GOT3 (cell line): ENCODE measurements at regions not wholly inside any gene's neighbourhood (a gene's known extent, or its start where the extent isn't known, plus 50 kb on each side); places are given as distances from the start of the nearest gene placed in this dataset.
"Not testable (repeated sequence)": the region's sequence is repeated elsewhere in the genome, so short reads cannot be mapped to it uniquely, and the experiment has no call there.

ENCODE experiments used
- DNase-seq: peaks from one replicate; lab custom pipeline; 2025; ENCODE audit warnings: mixed read lengths; lab: John Stamatoyannopoulos, UW

DNA sequence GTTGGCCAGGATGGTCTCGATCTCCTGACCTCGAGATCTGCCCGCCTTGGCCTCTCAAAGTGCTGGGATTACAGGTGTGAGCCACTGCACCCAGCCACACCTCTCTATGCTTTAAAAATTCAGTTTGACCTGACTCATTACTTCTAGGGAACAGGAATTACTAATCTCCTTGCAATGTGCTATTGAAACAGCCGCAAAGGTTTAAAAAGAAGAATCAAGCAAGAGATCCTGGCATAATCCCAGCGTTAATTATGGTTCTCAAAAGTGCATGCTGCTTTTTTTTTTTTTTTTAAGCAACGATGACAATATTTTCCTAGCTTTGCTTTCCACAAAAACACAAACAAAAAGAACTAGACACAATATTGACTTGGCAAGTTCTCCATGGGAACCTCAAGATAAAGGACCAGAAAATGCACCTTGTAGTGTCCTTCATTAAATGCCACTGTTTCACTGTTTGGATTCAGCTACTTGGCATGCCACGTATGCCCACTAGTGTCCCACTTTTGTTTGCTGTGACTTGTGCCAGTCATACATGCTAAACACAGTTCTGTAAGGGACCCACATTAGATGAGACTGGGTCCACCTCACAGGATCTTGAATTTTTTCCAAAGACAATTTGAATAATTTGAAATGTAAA lies 112.6 kb upstream of the PPARGC1A start:
- DNase-seq, result no peak

DNA sequence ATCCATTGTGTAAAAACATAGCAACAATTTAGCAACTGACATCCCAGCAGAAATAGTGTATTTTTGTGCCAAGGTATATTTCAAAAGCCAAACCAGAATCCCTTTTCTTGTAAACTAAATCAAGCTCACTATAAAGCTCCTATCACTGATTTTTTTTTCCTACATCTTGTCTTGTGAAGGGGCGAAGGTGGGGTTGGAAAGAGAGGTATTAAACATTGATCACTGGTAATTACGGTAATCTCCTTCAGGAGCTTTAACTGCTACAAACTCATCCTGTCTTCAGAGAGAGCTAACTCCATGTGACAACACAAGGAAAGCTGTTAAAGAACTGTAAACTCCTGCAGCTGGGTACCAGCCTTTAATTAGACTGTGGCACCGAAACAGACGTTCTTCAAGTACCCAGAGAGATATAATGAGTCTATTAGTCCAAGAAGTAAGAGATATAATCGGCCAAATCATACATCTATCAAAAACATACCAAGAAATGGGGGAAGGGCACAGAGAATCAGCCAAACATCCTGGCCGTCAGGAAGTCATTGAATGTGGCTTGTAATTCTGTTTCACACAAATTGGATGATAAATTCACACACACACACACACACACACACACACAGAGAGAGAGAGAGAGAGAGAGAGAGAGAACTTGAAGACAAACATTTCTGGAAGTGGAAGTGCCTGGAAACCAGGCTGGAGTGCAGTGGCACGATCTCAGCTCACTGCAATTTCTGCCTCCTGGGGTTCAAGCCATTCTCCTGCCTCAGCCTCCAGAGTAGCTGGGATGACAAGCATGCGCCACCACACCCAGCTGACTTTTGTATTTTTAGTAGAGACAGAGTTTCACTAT lies 111.9 kb upstream of the PPARGC1A start:
- DNase-seq, result no peak

DNA sequence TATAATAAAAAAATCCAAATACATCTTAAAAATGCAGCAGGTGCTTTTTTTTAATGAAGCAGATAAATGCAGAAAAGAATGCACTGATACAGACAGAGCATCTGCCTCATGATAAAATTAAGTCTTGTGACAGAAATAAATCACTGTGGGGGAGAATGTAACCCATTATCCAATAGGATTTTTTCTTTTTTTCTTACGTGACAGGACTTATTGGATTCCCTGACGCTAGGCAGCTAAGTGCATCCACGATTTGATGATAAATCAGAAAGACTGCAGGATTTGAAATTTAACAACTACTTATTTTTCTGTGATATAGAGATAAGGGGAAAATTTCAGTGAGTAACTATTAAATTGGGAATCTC lies 110.6 kb upstream of the PPARGC1A start:
- DNase-seq, result no peak

DNA sequence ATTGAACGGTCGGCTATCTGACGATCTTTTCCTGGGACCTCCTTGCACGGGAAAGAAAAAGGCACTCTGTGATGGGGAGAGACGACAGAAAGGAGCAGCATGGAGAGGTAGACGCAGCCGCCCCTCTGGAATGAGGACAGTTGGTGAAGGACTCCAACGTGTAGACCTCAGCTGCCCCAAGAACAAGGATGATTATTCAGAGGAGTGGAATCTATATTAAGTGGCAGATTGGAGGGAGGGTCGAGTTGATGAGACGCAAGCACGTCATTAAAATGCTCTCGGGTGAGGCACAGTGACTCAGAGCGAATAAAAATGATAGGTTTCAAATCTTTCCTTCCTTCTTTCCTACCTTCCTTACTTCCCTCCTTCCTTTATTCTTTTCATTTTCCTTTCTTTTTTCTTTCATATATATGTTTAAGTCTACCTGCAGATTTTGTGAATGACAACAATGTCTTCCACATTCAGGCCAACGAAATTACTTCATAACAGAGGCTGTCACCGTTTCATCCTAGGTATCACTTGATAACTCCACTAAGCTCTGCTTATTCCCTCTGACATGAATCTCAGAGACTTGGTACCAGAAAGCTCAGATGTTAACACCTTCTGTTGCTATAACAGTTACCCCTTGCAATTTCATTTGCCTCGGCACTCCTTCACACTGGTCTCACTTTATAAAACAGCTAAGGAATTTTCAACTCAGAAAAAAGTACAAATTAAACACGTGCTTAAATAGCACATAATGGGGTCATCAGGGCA lies 110.0 kb upstream of the PPARGC1A start:
- no peak for DNase-seq

DNA sequence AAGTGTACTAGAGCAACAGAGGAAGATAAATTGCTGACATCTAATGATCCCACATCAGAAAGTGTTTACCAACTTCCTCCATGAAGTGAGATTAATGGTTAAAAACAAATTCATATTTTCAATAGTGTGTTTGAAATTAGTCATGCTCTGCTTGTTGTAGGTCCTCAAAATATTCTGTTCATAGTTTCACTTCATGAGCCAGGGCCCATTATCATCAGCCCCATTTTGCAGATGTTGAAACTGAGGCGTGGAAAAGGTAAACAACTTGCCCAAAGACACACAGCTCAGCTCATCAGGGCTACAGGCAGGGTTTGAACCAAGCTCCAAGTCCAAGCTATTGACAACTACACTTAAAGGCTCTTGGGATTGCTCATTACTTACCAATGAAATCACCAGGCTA lies 103.5 kb upstream of the PPARGC1A start:
- DNase-seq, result no peak

DNA sequence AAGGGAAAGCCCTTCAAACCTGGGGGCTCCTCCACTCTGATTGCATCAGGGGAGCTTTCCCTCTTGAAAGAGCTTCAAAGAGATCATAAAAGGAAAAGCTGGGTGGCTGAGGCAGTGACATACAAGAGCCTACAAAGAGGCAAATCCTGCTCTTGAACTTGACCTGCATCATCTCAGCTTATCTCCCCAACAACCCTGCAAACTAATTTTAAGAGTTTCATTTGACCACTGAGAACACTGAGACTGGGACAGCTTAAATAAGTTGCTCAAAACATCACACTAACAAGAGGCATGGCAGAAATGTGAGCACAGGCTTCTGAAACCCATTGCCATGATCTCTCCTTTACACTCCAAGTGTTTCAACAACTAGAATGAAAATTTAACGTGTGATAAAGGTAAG lies 101.6 kb upstream of the PPARGC1A start:
- DNase-seq, result no peak

DNA sequence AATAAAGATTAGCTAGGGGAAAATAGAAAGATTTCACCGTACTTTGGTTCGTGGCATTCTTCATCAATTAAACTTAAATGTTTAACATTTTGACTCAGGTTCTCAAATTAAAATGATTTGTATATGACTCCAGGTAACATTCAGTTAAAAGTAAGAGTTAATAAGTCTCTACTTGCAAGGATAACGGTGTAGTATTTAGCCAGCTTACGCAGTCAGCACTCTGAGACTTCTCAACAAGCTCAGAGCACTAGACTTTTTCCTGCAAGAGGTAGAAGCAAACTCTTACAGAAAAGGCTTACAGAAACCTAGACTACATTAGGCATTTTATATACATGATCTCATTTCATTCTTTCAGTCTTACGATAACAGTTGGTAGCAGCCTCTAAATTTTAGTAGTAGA lies 96.4 kb upstream of the PPARGC1A start:
- no peak for DNase-seq

DNA sequence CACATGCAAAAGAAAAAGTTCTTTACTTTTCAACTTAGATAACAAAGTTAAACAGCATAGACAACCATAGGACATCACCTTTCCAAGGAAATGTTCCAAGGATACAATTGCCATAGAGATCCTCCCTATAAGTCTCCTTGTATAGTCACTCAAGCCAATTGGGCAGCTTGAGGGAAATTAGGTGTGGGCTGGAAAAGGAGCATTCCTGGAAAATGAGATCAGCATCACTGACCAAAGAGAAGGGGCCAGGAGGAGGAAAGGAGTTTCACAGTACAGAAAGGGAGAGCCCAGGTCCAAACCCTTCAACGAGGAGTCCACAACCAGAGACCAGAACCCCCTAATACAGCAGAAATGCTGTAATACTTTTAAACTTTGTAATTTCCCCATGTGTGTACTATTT lies 91.5 kb upstream of the PPARGC1A start:
- DNase-seq, result no peak

DNA sequence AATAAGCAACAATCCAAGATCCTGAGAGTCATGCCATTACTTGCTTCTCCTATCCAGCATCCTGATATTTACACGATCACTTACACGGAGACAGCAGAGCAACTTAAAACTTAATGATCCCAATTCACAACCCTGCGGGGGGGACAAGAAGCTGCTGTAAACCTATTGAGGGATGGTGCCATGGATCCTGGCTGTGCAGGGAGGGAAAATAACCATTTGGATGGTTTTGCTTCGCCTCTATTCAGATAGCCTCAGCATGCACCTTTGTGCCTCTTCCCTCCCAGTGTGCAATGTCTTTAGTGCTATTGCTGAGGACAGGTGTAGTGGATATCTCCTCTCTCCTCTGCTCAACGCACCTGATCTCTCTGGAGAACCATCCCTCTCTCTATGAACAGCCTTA lies 89.7 kb upstream of the PPARGC1A start:
- DNase-seq, result no peak

DNA sequence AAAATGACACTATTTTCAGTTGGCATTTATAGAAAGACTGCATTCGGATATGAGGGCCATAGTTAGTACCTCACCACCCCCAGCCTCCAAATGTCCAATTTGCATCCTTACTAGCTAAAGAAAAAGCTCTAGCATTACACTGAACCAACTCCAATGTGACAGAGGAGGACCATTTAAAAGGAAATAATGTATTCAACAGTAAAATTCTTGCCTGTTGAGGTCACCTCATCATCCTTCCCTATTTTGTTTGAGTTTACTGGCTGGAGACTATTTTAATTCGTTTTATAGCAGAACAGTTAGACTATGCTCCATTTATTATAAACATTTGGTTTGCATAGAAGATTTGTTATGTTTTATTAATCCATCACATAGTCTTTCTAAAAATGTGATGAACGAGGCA lies 88.2 kb upstream of the PPARGC1A start:
- DNase-seq, result no peak

DNA sequence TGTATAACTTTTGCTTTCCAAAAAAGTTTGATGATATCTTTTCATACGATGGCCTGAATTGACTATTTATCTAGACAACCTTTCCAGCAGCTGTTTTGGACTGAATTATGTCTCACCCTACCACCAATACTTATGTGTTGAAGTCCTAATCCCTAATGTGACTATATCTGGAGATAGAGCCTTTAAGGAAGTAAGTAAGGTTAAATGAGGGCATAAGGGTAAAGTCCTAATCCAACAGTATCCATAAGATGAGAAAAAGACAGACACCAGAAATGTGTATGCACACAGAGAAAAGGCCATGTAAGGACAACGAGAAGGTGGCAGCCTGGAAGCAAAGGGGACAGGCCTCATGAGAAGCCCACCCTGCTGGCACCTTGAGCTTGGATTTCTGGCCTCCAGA lies 86.6 kb upstream of the PPARGC1A start:
- DNase-seq, result no peak

DNA sequence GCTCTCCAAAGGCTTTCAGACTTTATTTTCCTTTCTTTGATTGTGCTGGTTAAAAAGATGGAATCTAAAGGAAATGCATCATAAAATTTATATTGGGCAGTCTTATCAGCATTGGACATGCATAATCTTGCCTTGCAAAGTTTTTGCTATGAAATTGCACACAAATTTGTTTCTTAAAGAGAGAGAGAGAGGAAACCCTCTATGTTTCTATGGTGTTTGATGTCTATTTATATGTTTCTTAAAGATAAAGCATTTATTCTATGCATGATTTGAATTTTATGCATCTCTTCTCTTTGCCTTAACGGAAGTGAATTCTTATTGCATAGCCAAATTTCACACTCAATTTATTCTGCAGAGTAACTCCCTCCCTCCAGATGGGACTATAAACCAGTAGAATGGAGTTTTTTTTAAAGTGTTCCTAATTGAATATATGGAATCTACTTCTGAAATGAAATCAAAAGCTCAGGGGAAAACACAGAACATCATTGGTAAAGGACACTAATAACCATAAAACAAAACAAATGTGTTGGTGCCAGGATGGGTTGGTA lies 83.5 kb upstream of the PPARGC1A start:
- DNase-seq, result no peak

DNA sequence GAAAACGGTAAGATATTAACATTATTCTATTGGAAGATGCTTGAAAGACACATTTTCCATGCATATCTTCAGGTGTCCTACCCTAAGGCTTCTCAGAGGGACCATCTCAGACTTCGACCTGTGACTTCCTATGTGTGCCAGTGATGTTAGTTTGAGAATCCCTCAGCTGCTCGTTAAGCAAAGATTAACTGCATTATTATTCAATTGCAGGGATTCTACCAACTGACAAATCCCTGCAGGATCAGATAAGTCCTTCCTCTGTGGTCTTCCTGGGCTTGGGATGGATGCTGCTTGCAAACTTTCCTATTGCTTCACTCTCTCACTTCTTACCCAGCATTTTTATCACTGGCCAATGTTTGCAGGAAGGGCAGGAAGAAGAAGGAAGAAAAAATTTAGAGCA lies 83.0 kb upstream of the PPARGC1A start:
- DNase-seq, result no peak

DNA sequence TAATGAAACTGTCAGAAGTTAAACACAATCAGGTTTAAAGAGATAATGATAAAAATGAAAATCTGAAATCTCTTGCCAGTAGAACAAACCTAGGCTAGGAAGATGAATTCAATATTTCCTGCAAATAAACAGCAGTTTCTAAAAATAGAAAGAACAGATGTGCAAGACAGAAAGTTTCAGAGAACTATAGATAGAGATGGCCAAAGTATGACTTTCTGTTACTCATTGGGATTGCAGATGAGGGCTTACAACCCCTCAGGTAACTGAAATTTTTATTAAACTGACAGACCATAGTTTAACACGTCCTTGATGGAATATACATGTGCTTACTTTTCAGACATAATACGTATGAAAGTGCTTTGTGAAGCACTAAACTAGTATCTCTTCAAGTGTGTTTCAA lies 82.3 kb upstream of the PPARGC1A start:
- DNase-seq, result no peak

DNA sequence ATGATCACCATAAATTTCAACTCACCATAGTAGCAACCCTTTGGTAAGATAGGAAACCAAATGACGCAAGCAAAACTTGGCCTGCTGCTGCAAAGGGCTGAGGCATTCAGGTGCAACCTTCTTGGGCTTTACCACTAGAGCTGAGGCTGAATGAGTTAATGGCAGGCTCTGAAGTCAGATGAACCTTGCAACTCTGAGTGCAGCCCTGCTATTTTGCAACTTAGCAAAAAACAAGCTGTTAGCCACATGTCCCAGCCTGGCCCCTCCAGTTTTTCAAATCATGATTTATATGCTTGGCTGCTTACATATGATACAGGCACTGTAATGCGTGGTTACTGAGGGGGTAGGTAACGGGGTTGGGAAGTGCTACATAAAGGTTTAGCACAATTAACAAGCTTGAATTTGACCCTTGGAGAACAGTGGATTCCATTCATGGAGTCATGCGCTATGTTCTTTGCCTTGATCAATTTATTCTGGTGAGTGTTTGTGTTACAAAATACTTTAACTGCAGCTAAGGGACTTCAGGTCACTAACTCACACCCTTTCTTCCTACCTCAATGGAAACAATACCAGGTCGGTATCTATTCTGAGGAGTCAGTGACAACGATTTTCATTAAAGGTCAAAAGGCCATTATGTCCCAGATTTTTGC lies 80.5 kb upstream of the PPARGC1A start:
- DNase-seq, result no peak

DNA sequence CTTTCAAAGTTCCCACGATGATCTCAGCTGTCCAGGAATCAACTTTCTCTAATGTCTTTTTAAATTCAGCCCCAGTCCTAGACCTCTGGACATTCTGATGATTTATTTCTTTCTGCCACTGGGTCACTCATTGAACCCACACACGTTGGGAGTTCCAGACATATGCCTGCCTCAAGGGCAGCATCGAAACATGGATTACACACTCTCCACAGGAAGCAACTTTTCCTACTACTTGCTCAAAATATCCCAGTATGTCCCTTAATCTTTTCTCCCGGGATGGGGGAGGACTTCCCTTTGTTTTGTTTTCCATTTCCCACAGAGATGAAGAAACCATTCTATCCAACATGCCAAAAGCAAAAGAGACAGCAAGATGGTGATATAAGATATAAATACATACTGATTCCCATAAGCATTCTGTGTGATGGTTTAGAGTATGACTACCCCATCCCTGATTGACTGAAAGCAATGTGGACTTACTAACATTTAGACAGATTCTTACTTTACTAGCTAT lies 79.8 kb upstream of the PPARGC1A start:
- DNase-seq, result no peak

DNA sequence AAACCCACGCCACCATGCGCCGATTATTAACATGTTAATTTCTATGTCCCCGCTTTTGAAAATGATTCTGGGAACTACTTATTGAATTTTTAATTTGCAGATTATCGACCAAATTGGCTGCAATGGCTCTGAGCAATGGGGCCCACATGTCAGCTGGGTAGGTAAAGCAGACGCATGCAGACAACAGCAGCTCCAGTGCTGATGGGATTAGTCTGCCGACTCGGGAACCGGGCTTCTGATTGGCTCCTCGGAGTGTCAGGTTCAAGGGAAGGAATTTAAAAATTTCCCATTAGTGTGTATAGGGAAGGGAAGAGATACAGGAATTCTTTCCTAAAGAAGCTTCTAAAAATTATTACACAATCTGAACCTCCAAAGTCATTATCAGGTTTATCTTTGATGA lies 77.4 kb upstream of the PPARGC1A start:
- no peak for DNase-seq

DNA sequence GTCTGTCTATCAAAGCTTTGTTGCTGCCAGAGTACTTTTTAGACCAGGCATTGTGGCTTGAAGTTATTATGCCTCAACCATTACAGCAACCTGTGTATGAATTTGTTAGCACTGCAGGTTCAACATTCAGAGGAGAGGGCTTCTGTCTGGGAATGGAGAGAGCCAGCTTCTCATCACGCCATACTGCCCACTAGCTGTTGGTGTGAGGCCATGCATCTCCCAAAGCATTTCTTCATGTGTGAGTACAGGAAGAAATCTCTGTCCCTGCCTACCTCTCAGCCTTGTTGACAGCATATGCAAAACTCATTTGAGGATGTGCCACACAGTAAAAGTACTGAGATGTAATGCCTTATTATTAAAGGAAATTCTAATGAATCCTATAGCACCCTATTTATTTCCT lies 76.9 kb upstream of the PPARGC1A start:
- no peak for DNase-seq

DNA sequence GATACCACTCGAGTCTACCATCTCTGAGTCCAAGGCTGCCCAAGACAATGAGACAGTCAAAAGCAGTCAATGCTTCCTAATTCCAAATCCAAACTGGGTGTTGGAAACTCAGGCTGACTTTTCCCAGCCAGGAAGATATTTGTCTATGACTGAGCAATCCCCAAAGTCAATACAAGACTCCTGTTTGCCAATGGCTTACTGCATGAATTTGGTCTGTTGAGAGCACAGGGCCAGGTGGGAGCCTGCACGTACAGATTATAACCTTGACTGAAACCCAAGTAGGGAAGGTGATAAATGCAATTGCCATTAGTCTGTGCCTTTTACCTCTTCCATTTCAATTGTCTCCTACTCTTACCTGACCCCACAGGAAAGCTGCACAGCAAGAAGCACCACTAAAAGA lies 72.6 kb upstream of the PPARGC1A start:
- DNase-seq, result no peak

DNA sequence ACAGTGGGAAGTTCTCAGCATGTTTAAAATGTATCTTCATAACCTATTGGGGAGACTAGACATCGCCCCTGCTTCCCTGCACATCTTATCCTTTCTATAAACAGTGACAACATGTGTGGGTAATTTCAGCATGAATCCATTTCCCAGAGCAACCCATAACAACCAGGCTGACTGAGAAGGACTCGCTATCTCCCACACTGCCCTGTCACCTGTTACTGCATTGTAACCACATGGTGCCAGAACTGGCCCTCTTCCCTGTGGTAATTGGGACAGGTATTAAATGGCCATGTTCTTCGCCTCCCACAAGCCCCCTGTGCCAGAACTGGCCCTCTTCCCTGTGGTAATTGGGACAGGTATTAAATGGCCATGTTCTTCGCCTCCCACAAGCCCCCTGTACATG lies 71.5 kb upstream of the PPARGC1A start:
- not testable (repeated sequence) for DNase-seq

DNA sequence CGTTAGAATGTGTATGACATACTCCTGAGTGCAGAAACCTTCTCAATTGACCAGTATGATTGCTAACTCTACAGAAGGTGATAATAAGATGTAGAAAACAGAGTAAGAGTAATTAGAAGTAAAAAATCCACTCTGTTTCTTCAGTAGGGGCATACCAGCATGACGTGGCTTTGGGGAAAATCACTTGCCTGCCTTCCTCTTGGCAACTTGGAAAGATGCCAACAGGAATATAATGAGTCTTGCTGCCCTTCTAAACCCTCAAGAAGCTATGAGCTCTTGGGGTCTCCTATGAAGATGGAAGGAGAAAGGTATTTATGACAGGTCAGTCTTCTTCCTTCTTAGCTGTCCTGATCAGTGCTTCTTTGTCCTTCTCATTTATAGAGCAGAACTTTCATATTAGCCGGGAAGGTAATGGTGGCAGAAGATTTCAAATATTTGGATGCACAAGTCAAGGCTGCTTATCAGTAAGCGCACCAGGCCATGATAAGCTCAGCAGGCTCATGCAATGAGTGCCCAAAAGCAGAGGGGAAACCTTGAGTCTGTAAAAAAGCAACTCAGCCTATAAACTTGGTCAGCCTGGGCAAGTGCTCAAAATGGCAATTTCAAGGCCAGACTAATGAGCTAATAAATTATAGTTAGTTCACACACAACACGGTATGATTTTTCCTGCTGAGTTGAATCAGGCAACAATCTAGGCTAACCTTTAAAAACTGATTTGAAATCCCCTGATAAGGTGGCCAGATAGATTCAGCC lies 69.7 kb upstream of the PPARGC1A start:
- no peak for DNase-seq
